NCI-H1092 treated with DMSO at 0.1 percent for 48 hours (cell line): ENCODE measurements at regions not wholly inside any gene's neighbourhood (a gene's known extent, or its start where the extent isn't known, plus 50 kb on each side); places are given as distances from the start of the nearest gene placed in this dataset.

Source experiments
- DNase-seq: peaks from one replicate; lab custom pipeline; 2025; lab: John Stamatoyannopoulos, UW

GRCh38 chr5:106205916-106206571, 1464.7 kb downstream of the EFNA5 start:
- DNase-seq = no peak

- no peak for DNase-seq
Observed at GRCh38 chr5:106202035-106202434, 1468.7 kb downstream of the EFNA5 start.

GRCh38 chr5:106200971-106201370, 1469.8 kb downstream of the EFNA5 start:
- no peak for DNase-seq

- DNase-seq = no peak
Observed at GRCh38 chr5:106195679-106196474, 1474.9 kb downstream of the EFNA5 start.

- DNase-seq = peak; percentile 84
Observed at GRCh38 chr5:106189121-106189809, 1481.5 kb downstream of the EFNA5 start.

GRCh38 chr5:106185661-106186081, 1485.1 kb downstream of the EFNA5 start:
- DNase-seq = no peak

GRCh38 chr5:106174903-106175302, 1495.8 kb downstream of the EFNA5 start:
- DNase-seq = no peak

- no peak for DNase-seq
Observed at GRCh38 chr5:106172681-106173532, 1497.8 kb downstream of the EFNA5 start.

GRCh38 chr5:106171708-106172107, 1499.0 kb downstream of the EFNA5 start:
- no peak for DNase-seq

- DNase-seq = no peak
Observed at GRCh38 chr5:106171132-106171531, 1499.6 kb downstream of the EFNA5 start.

- DNase-seq = no peak
Observed at GRCh38 chr5:106167766-106168165, 1503.0 kb downstream of the EFNA5 start.

GRCh38 chr5:106163233-106163632, 1507.5 kb downstream of the EFNA5 start:
- DNase-seq = no peak

GRCh38 chr5:106159616-106160015, 1511.1 kb downstream of the EFNA5 start:
- no peak for DNase-seq

GRCh38 chr5:106154280-106154716, 1516.4 kb downstream of the EFNA5 start:
- no peak for DNase-seq

GRCh38 chr5:106152569-106152968, 1518.2 kb downstream of the EFNA5 start:
- DNase-seq = no peak

GRCh38 chr5:106142116-106142515, 1528.6 kb downstream of the EFNA5 start:
- no peak for DNase-seq

- no peak for DNase-seq
Observed at GRCh38 chr5:106140101-106140500, 1530.6 kb downstream of the EFNA5 start.

- DNase-seq = no peak
Observed at GRCh38 chr5:106136061-106136460, 1534.7 kb downstream of the EFNA5 start.

GRCh38 chr5:106135473-106135872, 1535.3 kb downstream of the EFNA5 start:
- DNase-seq = no peak

GRCh38 chr5:106134549-106134948, 1536.2 kb downstream of the EFNA5 start:
- DNase-seq = no peak

GRCh38 chr5:106127985-106128384, 1542.8 kb downstream of the EFNA5 start:
- DNase-seq = no peak

- DNase-seq = no peak
Observed at GRCh38 chr5:106127341-106127781, 1543.4 kb downstream of the EFNA5 start.
